Smooth muscle cell (in vitro differentiated cells): ENCODE measurements at regions not wholly inside any gene's neighbourhood (a gene's known extent, or its start where the extent isn't known, plus 50 kb on each side); places are given as distances from the start of the nearest gene placed in this dataset.

Source experiments
- DNase-seq: peaks from one replicate; lab custom pipeline; 2025; ENCODE audit not compliant: unreplicated experiment; lab: John Stamatoyannopoulos, UW
- H2AFZ ChIP-seq: fragments of 200-600 bp; sonication (generic); 2 replicates; pipeline ENCODE4 v1.6.0; 2016; ENCODE audit warnings: antibody characterized with exemption, low read depth, mild to moderate bottlenecking
- H3F3A ChIP-seq: fragments of 200-600 bp; sonication (generic); 2 replicates; pipeline ENCODE4 v1.6.0; 2017; ENCODE audit warnings: antibody characterized with exemption, low read depth
- H3K27ac ChIP-seq: fragments of 200-600 bp; sonication (generic); 2 replicates; pipeline ENCODE4 v1.5.1; 2016; ENCODE audit warnings: low read depth, mild to moderate bottlenecking
- H3K27me3 ChIP-seq: fragments of 200-600 bp; sonication (generic); 2 replicates; pipeline ENCODE4 v1.6.1; 2016; ENCODE audit warnings: low read depth, mild to moderate bottlenecking
- H3K36me3 ChIP-seq: fragments of 200-600 bp; sonication (generic); 2 replicates; pipeline ENCODE4 v1.5.1; 2016; ENCODE audit warnings: low read depth
- H3K4me1 ChIP-seq: fragments of 200-600 bp; sonication (generic); 2 replicates; pipeline ENCODE4 v1.5.1; 2016; ENCODE audit warnings: low read depth
- H3K4me2 ChIP-seq: fragments of 200-600 bp; sonication (generic); 2 replicates; pipeline ENCODE4 v1.6.0; 2016; ENCODE audit warnings: mild to moderate bottlenecking
- H3K4me3 ChIP-seq: fragments of 200-600 bp; sonication (generic); 2 replicates; pipeline ENCODE4 v1.5.1; 2016; ENCODE audit warnings: mild to moderate bottlenecking
- H3K79me2 ChIP-seq: fragments of 200-600 bp; sonication (generic); 2 replicates; pipeline ENCODE4 v1.6.0; 2016; ENCODE audit warnings: low read depth, mild to moderate bottlenecking
- H3K9ac ChIP-seq: fragments of 200-600 bp; sonication (generic); 2 replicates; pipeline ENCODE4 v1.6.0; 2016; ENCODE audit warnings: low read depth
- H3K9me3 ChIP-seq: fragments of 200-600 bp; sonication (generic); replicated peaks from 2 replicates; pipeline ENCODE4 v1.5.1; 2016; ENCODE audit warnings: low read depth
- H4K20me1 ChIP-seq: fragments of 200-600 bp; sonication (generic); 2 replicates; pipeline ENCODE4 v1.6.0; 2016; ENCODE audit warnings: low read depth
- WGBS: methylation state at CpG from one replicate; pipeline ENCODE4 v1.1.7; 2016; ENCODE audit warnings: low lambda C conversion rate; 5-methylcytosine and 5-hydroxymethylcytosine counted together
- TF ChIP-seq, protein P1 (sequence below): fragments of 200-600 bp; sonication (generic); IDR thresholded peaks from 2 replicates; pipeline ENCODE4 v1.5.1; 2017; ENCODE audit warnings: borderline replicate concordance, mild to moderate bottlenecking, antibody characterized with exemption; ENCODE audit not compliant: insufficient read depth, poor library complexity, severe bottlenecking

DNA sequence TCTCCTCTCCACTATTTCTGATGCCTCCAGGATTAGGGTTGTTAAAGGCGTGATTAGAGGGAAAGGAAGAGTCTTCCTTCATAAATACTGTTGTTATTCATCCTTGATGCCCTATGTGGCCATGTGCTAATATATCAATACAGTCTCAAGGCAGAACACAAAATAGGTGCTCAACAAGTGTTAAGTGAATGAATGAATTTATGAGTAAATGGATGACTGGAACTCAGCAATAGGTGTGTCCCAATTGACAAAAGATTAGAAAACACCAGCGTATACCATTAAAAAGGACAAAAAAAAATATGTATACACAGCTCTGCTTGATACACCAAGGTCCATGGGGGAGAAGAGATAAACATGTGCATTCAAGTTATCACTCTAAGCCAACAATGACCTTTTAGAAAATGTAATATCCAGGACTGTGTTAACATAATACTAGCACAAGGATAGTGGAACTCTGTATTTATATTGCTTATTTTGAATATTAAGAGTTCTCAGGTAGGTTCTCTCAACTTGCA lies 171.2 kb upstream of the MYLIP start:
- Histone ChIP-seq H2AFZ (no peak overlapping the region), H3K79me2 (no peaks in the 10 kb centered on the region), H3K4me2 (no peak overlapping the region), H3K9me3 (no peaks in the 10 kb centered on the region), H3K27me3 (no peaks in the 10 kb centered on the region), H3K4me3 (no peak overlapping the region), H3F3A (no peaks in the 10 kb centered on the region), H3K36me3 (no peaks in the 10 kb centered on the region), H3K9ac (no peak overlapping the region), H4K20me1 (no peaks in the 10 kb centered on the region), H3K4me1 (peaks cover 6% of the 10 kb centered on the region), H3K27ac (no peak overlapping the region)
- TF ChIP-seq, protein P1, sequence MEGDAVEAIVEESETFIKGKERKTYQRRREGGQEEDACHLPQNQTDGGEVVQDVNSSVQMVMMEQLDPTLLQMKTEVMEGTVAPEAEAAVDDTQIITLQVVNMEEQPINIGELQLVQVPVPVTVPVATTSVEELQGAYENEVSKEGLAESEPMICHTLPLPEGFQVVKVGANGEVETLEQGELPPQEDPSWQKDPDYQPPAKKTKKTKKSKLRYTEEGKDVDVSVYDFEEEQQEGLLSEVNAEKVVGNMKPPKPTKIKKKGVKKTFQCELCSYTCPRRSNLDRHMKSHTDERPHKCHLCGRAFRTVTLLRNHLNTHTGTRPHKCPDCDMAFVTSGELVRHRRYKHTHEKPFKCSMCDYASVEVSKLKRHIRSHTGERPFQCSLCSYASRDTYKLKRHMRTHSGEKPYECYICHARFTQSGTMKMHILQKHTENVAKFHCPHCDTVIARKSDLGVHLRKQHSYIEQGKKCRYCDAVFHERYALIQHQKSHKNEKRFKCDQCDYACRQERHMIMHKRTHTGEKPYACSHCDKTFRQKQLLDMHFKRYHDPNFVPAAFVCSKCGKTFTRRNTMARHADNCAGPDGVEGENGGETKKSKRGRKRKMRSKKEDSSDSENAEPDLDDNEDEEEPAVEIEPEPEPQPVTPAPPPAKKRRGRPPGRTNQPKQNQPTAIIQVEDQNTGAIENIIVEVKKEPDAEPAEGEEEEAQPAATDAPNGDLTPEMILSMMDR = no peak
- 90% methylated on average over 2 of the region's 2 CpGs for WGBS
- DNase-seq = no peak

DNA sequence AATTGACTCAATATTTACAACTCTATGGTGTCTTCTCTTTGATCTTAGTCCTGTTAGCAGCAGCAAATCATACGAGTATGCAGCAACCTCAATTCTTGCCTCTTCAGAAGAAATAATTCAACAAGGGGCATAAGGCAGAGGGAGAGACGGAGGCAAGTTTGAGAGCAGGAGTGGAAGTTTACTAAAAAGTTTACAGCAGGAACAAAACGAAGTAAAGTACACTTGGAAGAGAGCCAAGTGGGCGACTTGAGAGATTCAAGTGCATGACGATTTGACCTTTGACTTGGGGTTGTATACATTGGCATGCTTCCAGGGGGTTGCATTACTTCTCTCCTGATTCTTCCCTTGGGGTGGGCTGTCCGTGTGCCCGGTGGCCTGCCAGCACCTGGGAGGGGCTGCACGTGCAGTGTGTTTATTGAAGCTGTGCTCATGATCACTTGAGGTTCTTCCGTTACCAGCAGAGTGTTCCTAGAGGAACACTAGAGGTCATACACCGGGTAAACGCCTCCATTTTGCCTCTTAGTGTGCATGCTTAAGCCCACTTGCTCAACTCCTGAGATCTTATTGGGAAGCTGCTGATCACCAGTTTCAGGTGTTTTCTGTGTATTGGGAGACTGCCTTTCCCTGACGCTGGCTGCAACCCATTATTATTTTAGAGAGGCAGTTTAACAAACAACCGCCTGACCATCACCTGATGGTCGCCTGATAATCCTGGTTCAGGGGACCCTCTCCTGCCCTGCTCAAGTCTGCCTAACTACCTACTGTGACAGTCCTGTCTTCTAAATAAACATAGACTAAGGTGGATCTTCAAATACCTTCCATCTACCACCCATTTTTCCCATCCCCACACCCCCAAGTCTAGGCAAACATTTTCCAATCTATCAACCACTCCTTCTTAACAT lies 172.4 kb upstream of the MYLIP start:
- no peaks in the 10 kb centered on the region for H3K4me1 ChIP-seq
- H3F3A ChIP-seq = no peaks in the 10 kb centered on the region
- H3K9ac ChIP-seq = no peak overlapping the region
- DNase-seq = no peak
- no peak overlapping the region for H3K4me3 ChIP-seq
- H3K36me3 ChIP-seq = no peaks in the 10 kb centered on the region
- TF ChIP-seq, protein P1 = no peak
- no peaks in the 10 kb centered on the region for H3K9me3 ChIP-seq
- 85% methylated on average over 14 of the region's 14 CpGs for WGBS
- no peak overlapping the region for H2AFZ ChIP-seq
- H4K20me1 ChIP-seq = no peaks in the 10 kb centered on the region
- H3K79me2 ChIP-seq = no peaks in the 10 kb centered on the region
- H3K27ac ChIP-seq = no peak overlapping the region
- no peaks in the 10 kb centered on the region for H3K27me3 ChIP-seq
- no peak overlapping the region for H3K4me2 ChIP-seq

DNA sequence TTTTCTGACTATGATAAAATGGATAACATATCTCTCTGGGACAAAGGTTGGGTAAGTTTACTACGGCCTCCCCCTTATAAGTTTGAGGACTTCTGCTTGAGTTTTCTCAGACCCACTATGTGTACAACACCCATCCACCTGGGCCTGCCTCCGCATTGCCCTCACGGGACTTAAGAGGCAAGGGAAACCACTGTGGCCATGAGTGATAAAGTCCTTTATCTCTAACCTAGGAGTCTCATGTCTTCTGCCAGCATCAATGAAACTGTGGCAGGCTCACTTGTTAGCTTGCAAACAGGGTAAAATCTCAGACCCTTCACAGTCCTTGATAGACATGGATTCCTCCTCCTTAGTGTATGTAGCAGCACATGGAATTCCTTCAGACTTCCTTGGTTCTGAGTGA lies 173.4 kb upstream of the MYLIP start:
- H3K27me3 ChIP-seq = no peaks in the 10 kb centered on the region
- no peaks in the 10 kb centered on the region for H3K9me3 ChIP-seq
- H3K4me3 ChIP-seq = no peak overlapping the region
- H3K9ac ChIP-seq = no peak overlapping the region
- H3K36me3 ChIP-seq = no peaks in the 10 kb centered on the region
- no peaks in the 10 kb centered on the region for H4K20me1 ChIP-seq
- no peaks in the 10 kb centered on the region for H3F3A ChIP-seq
- no peaks in the 10 kb centered on the region for H3K4me1 ChIP-seq
- no peak for DNase-seq
- WGBS = 82% methylated on average over 3 of the region's 3 CpGs
- H3K4me2 ChIP-seq = no peak overlapping the region
- H3K79me2 ChIP-seq = no peaks in the 10 kb centered on the region
- H2AFZ ChIP-seq = no peak overlapping the region
- TF ChIP-seq, protein P1 = no peak
- no peak overlapping the region for H3K27ac ChIP-seq
